GM18511 (cell line): ENCODE measurements at regions not wholly inside any gene's neighbourhood (a gene's known extent, or its start where the extent isn't known, plus 50 kb on each side); places are given as distances from the start of the nearest gene placed in this dataset.
A peak's percentile ranks its signal among the peaks of the same experiment; 100 is the strongest.
"Not testable (repeated sequence)": the region's sequence is repeated elsewhere in the genome, so short reads cannot be mapped to it uniquely, and the experiment has no call there.

Experiments
- ATAC-seq: cut with Tn5 transposase; IDR thresholded peaks from one replicate; pipeline ENCODE4 v1.9.1; 2021; ENCODE audit warnings: mild to moderate bottlenecking, moderate library complexity; ENCODE audit not compliant: unreplicated experiment

DNA sequence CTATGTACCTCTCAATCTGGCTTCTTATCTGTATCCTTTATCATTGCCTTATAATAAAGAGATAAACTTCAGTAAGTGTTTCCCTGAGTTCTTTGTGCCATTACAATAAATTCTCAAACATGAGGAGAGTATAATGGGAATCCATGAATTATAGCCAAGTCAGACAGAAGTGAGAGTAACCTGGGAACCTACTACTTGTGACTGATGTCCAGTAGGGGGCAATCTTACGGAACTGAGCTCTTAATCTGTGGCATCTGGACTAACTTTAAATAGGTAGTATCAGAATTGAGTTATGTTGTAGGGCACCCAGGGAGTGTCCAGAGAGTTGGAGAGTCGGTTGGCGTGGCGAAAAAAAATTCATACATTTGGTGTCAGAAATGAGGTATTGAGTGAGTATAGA lies 542.6 kb downstream of the ZBBX start:
- peak; percentile 67 for ATAC-seq

DNA sequence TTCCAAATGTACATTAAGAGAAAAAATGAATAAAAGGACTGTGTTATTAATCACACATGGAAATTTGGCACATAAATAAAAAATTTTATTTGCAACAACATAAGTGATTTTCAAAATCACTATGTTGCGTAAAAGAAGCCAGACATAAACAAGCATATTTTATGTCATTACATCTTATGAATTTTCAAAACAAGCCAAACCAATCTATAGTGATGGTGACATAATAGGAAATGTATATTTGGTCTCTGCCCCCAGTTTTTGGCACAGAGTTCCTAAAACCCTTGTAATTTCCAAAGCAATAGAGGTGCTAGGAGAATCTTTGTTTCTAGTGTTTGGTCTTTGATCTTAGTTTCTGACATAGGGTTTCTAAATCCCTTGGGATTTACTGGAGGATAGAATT lies 543.3 kb downstream of the ZBBX start:
- no peak for ATAC-seq

DNA sequence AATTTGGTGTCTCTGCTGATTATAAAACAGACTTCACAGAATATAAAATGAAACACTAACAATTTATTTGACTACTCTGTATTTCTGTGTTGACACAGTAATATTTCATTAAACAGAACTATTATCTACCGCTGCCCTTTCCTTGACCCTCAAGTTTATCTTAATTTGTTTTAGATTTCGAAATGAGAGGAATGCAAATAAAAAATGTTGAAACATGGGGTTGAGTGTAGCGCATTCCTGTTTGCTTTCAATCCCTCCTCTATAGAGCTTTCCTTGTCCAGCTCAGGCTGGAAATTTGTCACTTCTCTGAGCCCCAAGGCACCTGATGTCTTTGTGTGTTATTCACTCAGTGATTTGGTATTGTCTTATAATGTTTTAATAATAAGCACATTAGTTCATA lies 550.2 kb downstream of the ZBBX start:
- ATAC-seq: no peak

DNA sequence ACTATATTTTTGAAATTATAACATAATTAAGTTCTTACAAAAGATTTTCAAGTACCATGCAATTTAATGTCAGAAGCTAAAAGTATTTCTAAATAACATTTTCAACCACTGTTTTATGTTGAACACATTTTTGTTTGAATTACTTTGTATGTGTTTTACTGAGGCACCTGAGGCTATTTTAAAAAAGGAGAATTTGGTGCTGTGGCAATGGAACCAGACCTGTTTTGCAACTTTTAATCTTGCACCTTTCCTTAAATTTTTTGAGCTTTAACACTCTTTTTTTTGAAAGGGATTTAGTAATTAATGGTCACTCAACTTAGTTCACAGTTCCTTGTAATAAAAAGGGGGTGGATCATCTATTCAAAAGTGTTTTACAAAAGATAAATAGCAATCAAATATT lies 561.6 kb downstream of the ZBBX start:
- no peak for ATAC-seq

DNA sequence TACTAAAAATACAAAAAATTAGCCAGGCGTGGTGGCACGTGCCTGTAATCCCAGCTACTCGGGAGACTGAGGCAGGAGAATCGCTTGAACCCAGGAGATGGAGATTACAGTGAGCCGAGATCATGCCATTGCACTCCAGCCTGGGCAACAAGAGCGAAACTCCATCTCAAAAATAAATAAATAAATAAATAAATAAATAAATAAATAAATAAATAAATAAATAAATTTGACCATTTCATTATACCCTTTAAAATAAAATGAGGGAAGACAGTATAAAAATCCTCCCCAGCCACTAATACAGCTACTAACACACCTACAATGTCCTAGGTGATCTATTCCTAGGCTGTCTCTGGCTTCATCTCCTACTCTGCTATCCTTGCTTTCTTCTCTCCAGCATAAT lies 562.8 kb downstream of the ZBBX start:
- ATAC-seq: not testable (repeated sequence)

DNA sequence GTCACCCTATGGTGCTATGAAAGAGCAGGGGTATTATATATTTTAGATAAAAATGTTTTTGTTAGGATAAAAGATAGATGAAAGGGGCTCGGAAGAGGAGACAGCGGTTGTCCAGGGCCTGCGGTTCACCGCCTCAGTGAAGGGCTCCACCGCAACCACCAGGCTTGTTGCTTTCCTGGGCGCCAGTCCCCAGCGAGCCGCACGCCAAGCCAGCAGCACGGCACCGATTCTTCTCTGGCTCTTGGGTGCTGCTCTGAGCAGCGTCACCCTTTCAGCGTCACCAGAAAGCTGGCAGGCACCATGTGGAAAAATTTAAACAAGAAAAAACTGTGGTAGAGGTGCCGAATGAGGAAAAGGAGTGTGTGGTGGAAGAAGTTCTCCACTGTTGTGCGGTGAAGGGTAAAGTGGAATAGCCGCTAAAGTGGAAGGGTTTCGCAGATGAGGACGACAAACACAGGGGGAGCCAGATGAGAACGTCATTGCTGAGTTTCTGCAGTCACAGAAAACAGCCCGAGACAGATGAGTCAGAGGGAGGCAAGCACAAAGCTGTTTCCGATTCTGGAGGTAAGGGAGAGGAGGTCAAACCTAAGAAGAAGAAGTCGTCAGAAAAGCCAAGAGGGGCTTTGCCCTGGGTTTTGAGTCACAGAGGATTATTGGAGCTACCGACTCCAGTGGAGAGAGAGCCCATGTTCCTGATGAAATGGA lies 569.2 kb downstream of the ZBBX start:
- no peak for ATAC-seq

DNA sequence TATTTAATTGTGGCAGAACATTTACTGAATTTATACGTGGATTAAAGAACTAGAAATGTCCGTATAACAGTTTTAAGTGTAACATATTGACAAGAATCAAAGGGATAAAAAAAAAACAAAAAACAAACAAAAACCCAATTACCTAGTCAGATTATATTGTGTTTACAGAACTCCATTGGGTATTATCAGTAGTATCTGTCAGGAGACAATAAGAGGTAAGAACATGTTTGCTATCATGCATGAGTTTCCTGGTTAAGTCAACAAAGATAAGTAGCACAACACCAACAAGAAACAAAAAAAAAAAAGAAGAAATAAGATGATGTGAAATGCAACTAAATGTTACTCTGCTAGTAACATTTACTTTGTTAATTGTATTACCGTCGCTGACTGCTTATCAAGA lies 570.6 kb downstream of the ZBBX start:
- ATAC-seq: no peak

DNA sequence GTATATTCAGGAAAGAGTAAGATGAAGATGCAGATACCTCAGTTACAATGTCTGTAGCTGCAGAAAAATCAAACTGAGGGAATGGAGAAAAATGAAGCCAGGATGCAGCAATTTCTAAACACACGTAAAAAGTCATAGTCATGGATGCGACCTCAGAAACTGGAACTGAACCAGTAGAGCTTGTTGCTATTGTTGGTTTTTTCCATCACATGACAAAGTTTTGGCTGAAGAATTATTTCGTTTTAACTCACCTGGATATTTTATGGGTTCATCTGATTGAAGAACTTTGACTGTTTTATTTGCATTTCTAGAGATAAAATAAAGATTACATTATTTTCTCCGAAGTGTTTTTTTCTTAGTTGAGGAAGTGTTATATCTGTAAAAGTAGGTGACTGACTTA lies 591.2 kb downstream of the ZBBX start:
- no peak for ATAC-seq

DNA sequence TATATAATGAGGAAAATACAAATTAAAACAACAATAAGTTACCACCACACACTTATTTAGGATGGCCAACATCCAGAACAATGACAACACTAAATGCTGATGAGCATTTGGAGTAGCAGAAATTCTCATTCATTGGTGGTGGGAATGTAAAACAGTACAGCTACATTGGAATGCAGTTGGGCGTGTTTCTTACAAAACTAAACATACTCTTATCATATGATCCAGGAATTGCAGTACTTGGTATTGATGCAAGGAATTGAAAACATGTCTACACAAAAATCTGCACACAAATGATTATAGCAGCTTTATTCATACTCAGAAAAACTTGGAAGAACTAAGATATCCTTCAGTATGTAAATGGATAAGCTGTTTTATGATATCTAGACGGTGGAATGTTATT lies 594.2 kb downstream of the ZBBX start:
- no peak for ATAC-seq

DNA sequence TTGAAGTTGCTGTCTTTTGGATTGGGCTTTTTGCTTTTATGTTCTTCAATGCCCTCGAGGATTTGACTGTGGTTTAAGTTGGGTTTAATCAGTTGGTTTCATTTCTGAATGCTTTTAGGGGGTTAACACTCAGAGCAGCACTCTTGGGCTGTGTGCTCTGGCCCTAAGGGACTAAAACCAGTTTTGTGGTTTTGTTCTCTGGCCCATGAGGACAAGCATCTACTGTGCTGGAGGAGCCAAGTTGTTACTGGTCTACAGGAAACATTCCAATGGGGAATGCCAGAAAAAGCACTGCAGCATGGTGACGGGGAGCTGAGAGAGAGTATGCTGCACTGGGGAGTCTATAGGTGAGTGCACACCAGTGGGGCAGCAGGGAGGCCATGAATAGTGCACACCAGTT lies 596.9 kb downstream of the ZBBX start:
- ATAC-seq: no peak

- ATAC-seq: no peak
These were observed 615.3 kb downstream of the ZBBX start for GRCh38 chr3:166764698-166765318.

GRCh38 chr3:166759736-166760513 lies 620.2 kb downstream of the ZBBX start:
- no peak for ATAC-seq

- ATAC-seq: no peak
These were observed 627.9 kb downstream of the ZBBX start for GRCh38 chr3:166752214-166752613.

GRCh38 chr3:166743481-166744134 lies 636.5 kb downstream of the ZBBX start:
- no peak for ATAC-seq

DNA sequence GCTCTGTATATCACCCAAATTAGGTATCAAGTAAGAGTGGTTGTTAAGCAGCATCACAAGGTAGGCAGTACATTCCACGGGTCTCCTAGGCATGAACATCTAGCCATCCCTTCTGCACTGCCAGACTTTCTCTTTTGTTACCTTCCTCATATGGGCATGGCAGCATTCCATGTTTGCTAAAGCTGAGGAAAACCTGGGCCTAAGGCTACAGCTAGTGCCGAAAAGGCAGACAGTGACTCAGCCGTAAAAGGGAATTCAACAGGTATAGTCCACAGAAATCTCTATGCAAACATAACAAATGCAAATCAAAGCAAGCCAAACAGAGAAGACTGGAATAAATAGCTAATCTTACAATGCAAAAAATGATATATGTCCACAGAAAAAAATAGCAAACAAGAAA lies 645.4 kb downstream of the ZBBX start:
- ATAC-seq: no peak

GRCh38 chr3:166731701-166732100 lies 648.4 kb downstream of the ZBBX start:
- ATAC-seq: no peak

GRCh38 chr3:166721466-166721865 lies 658.6 kb downstream of the ZBBX start:
- no peak for ATAC-seq

GRCh38 chr3:166714206-166714605 lies 665.9 kb downstream of the ZBBX start:
- no peak for ATAC-seq

- no peak for ATAC-seq
These were observed 666.3 kb downstream of the ZBBX start for GRCh38 chr3:166713787-166714186.

DNA sequence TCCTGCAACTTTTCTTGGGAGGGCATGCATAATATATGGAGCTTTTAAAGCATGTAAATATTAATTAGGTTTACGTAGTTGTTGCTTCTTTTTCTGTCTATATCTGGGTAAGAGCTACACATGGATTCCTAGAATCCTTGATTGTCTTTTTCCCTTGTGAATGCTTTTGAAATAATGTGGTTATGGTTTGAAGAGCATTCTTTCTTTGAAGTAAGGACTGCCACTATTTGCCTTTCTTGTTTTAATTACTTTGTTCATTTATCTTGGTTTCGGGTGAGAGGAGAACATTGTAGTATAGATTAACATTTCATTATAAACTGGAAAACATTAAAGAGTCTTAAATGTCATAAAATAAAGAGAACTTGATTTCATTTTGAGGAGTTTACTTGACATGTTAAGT lies 674.0 kb downstream of the ZBBX start:
- ATAC-seq: no peak

- ATAC-seq: no peak
These were observed 682.6 kb downstream of the ZBBX start for GRCh38 chr3:166697495-166697894.

- no peak for ATAC-seq
These were observed 684.0 kb downstream of the ZBBX start for GRCh38 chr3:166696103-166696502.
